Stimulated activated CD8-positive, alpha-beta memory T cell treated with anti-CD3 and anti-CD28 coated beads, Interleukin-4, amount 100 ng/mL, for 4 hours (primary cell): ENCODE measurements at regions not wholly inside any gene's neighbourhood (a gene's known extent, or its start where the extent isn't known, plus 50 kb on each side); places are given as distances from the start of the nearest gene placed in this dataset.
A peak's percentile ranks its signal among the peaks of the same experiment; 100 is the strongest.

Experiments
- DNase-seq, 2 donors: peaks; one replicate each; pipeline ENCODE4 v3.0.0-alpha.2; 2020; ENCODE audit warnings: low read depth in 2 of 2, low spot score in 1 of 2

DNA sequence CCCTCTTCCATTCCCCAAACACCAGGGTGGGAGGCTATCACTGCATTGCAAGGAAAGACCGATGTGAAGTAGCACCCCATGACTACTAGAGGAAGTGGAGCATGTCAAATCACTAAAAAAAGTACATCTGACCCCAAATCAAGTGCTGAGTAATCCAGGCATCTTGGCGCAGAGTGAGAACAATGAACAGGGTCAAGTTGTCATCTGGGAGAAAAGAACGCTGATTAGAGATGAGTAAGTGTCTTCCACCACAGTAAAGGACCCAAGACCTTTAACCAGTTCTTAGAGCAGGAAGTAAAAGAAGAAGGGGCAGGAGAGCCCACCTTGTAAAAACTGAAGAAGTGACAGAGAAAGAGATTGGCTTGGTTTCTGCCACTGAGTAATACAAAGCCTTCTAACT lies 75.0 kb upstream of the RAD23B start:
- no peak for DNase-seq

DNA sequence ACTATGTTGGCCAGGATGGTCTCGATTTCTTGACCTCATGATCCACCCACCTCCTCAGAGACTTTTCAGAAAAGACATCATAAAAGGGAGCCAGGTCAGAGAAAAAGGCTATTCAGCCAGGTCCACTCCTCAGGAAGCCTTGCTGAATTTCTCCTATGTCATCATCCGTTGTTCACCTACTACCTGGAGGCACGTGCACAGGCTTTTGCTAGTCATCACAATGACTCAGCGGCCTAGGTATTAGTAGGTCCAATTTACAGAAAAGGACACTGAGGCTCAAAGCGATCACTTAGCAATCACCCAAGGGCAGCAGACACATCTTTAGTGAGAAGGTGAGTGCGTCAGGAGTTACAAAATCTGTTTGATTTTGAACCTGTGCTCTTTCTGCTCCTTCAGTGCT lies 72.3 kb upstream of the RAD23B start:
- no peak for DNase-seq

DNA sequence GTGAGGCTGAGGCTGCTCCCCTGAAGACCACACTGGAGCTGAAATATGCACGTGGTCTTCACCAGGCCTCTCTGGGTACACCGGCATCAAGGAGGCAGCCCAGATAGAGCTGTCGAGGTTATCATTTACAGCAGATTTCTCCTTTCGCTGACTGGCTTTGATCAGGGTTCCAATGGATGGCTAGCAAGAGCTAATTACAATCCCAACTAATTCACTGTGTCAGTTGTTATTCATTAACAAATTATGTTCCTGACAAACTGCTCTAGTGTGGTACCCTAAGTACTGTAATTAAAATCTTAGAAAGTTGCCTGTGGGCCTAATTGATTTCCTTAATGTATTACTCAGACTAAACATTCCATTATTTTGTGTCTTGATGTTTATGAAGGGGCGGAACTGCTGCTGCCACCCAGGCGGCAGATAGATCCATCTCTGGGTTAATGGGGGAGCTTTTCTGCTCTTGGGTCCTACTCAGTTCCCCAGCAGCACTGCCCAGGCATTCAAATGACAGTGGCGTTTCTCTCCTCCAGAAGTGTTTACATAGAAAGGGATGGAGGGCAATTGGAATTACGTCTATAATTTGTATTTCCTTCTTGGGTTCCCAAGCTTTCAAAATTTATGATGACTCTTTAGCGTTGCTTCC lies 71.7 kb upstream of the RAD23B start:
- DNase-seq = no peak

DNA sequence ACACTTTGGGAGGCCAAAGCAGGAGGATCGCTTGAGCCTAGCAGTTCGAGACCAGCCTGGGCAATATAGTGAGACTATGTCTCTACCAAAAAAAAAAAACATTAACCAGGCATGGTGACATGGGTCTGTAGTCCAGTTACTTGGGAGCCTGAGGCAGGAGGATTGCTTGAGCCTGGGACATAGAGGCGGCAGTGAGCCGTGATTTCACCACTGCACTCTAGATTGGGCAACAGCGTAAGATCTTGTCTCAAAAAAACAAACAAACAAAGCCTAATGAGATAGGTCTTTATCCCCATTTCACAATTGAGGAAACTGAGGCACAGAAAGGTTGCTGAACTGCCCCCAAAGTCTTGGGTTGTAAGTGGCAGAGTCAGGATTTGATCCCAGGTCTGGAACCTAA lies 70.5 kb upstream of the RAD23B start:
- DNase-seq = no peak

DNA sequence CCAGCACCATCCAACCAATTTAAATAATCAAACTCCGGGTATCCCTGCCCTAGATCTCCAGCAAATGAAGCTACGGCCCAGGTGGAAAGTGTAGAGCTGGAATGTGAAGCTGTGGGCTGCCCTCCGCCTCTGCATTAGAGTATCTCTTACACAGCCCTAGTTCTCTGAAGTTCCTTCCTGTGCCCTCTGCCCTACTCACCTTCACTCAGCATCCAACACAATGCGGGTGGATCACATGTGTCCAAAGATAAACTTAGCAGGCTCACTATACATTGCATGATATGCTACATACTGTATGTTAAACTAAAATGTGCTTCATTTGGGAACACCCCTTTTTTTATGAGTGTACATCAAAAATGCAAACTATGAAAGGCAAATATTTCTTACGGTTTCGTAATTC lies 70.0 kb upstream of the RAD23B start:
- no peak for DNase-seq

DNA sequence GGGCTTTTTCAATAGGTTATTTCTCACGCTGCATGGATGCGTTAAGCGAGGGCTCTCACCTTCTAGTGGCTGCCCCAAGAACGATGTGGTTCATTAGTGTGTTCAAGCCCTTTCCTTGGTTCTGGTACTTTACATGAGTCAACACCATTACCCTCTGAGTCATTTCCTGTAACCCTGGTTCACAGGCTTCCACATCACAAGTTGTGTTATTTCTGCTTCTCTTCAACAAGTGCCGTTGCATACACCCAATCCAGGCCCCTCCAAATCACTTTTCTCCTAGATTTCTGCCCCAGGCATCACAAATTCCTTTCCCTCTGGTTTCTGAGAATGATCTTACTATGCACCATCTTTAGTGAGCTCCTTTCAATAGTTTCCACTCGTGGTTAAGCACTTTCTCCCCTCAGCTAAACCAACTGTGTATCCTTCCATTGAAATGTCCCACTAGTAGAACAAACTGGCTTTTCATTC lies 69.5 kb upstream of the RAD23B start:
- peak in 1 of 2 donors; percentile 12 for DNase-seq

DNA sequence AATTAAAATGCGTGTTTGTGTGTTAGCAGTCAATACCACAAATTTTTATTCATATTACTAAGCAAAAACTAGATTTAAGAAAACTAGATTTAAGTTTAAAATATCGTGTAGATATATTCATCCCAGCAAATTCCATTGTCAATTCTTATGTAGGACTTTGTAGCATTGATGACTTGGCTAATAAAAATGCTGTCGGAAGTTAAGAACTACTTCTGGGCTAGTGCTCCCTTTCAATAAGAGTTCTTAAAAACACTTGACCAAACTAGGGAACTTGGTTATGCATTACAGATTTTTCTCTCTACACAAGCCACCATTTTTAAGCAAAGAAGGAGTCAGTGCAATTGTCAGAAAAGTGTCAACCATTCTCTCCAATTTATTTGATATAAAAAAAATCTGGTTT lies 68.7 kb upstream of the RAD23B start:
- DNase-seq = no peak

DNA sequence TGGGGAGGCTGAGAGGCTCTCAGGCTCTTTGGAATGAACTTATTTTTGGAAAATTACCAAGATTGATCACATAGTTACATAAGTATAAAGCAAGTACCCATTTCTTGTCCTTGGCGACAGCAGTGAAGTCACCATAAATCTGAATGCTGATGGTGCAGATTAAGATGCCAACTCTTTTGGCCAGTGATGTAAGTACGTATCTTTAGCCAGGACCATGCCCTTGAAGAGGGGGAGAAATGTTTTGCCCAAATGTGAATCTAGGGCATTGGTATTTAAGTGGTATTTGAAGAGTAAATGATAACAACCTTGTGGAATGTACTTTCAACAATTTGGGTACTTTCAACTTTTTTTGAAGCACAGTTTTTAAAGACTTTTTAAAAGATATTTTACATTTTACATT lies 68.2 kb upstream of the RAD23B start:
- no peak for DNase-seq

DNA sequence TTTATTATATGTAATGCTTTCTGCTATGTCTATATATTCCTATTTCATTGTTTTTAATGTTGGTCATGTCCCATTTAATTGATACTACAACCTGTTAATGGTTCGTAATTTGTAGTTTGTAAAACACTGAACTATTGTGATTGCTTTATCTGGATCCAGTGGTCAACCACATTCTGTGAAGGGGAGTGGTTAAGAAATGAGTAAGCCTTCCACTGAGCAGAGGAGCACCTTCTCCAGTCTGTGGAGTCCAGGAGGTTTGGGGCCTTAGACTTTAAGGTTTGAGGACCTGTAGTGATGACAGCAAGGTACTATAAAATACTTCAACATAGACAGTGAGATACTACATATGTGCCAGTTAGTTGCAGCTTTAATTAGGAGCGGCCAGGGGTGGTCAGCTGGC lies 67.7 kb upstream of the RAD23B start:
- DNase-seq = no peak

DNA sequence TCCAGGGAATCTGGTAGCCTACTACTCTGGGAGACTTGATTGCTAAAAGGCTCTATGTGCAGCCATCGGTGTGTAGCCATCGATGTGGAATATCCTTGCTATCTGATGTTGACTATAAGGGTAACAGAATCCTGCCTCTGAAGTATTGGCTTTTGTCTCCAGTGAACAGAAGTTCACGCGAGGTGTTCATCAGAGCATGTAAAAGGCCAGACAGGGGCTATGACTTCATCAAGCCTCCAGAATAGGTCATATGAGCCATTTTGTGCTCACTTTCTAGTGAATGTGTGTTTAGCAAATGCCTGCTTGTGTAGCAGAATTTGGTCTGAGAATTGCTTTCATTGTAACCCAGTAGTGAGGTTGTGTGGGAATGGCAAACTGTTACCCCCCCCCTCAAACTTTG lies 66.8 kb upstream of the RAD23B start:
- DNase-seq = no peak

DNA sequence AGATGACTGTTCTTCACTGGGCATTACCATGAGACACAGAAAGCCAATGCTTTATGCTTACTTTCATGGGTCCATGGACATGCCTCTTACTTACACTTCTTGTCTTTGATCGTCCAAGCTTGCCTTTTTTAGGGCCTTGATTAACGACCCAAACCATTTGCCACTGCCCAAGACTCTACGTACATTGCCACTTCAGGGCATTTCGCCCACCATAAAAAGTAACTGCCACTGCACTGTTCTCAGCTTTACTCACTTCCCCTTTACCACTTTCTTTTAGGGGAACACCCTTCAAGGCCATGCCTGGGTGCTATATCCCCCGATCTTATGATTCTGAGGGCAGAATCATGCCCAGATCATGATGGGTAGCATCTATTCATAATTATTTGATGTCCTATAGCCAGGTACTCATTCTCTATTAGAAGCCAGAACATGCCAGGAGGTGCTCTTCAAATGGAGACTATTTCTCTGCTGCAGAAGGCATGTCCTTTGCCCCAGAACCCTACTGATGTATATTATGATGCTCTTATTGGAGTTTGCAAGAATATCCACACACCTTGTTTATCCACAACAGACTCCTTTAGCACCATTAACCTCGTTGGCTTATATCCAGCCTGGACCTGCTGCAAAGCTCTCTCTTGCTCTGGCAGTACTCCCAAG lies 64.1 kb upstream of the RAD23B start:
- no peak for DNase-seq

DNA sequence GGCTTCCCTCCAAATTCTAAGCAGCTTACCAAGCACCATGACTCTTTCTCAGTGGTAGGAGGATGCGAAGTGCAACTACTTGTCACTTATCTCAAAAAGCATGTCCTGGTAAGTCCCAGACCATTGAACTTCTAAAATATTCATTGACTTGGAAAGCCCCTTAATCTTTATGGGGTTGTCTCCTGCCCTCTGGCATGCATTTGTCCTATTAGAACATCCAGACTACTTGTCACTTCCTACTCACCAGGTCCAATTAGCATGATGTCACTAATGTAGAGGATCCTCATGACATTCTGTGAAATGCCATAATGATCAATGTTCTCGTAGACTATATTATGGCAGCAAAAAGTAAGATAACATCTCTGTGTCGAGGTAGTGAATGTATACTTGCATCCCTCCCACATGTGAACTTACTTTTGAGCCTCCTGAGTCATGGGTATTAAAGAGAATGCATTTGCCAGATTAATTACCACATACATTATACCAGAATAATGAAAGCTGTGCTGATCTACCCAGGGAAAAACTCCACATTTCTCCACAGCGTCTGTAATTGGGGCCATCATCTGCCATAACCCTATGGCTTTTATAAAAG lies 63.5 kb upstream of the RAD23B start:
- DNase-seq = no peak

DNA sequence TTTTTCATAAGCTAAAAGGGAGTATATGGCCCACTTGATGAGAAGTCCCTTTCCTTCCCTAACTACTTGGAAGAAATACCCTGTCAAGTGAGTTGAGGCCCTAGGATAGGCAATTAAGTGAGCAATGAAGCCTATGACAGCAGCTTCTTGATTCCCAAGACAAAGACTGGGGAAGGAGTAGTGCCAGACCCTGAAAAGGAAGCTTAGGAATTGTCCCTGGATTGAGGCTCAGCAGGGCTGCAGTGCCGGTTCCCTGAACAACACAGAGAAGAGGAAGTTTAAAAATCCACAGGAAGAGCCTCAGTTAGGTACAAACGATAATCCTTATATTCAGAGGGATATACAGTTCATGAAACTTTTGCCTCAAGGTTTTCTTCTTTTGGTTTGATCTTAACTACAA lies 61.8 kb upstream of the RAD23B start:
- no peak for DNase-seq

DNA sequence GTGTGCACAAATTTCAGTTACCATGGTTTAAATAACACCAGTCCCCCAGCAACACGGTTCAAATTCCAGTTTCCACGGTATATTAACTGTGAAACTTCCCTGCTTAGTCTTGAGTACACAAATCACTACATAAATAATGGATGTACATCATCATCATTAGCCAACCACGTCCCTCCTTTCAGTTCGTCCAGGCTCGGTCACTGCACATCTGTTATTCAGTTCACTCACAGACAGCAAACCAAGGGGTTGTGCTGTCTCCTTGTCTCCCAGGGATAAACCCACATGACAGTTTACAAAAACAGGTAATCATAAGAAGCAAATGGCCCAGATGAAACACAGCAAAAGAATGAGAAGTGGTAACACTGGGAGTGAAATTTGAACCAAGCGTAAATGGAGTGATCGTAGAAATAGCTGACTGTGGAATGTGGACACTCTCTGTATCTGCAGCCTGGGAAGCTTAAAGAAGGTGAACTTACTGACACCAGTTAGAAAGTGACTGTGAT lies 61.0 kb upstream of the RAD23B start:
- no peak for DNase-seq

DNA sequence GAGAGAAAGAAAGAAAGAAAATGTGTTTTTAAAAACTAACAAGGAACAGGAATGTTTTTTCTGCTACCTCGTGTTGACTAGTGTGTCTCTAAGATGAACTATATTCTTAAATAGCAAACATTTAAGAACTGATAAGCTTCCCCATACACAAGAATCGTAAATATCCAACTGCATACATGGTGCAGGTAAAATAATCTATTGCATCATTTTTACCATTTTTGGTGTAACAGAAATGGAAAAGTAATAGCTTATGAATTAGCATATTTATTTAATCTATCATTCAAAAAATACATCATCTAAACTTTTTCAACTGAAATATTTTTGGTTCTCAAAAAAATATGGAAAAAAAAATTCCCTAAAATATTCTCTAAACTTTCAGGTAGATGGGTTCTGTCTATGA lies 59.7 kb upstream of the RAD23B start:
- no peak for DNase-seq

DNA sequence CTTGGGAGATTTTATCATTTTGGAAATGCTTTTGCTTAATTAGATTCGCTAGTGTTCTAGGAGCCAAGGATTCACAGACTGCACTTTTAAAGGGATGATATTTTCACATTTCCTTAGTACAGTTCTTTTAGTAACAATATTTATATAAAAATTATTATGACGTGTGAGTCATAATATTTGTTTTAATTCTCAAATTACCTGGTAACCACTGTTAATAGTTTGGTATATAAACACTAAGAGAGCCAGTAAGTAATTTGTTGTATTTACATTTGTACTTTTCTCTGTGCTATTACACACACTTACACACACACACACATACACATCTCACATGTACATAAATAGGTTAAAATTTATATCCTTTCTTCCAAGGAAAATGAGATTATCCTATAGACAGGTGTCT lies 58.8 kb upstream of the RAD23B start:
- DNase-seq = no peak

DNA sequence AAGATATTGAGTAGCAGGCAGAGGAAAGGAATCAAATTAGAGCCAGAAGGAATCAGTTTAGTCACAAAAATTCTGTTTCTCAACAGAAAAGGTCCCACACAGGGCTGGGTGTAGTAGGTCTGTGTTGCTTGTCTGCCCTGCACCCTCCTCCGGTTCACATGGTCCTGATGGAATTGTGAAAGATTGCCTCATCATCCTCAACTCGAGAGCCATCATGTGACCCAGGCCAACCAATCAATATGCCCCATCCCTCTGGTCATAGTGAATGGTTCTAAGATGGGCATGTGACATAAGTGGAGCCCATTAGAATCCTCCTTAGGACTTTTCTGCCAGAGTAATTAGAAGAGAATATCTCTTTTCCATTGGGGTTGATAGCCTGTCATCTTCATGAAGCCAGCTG lies 56.7 kb upstream of the RAD23B start:
- no peak for DNase-seq

DNA sequence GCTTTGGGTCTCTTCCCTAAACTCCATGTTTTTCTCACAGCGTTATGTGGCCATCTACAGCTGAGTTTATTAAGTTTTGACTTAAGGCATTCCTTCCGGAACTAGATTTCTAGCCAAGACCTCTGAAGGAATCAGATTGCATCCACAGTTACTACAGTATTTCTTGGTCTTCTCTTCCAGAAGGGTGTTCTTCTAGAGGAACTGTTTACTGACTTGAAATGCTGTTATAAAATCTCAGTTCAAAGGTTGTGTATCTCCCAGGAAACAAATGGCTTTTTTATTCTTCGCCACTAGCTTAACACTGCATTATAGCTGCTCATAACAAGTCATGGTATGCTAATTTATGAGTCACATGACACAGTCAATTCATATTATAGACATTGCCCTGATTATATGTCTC lies 55.3 kb upstream of the RAD23B start:
- DNase-seq = no peak

DNA sequence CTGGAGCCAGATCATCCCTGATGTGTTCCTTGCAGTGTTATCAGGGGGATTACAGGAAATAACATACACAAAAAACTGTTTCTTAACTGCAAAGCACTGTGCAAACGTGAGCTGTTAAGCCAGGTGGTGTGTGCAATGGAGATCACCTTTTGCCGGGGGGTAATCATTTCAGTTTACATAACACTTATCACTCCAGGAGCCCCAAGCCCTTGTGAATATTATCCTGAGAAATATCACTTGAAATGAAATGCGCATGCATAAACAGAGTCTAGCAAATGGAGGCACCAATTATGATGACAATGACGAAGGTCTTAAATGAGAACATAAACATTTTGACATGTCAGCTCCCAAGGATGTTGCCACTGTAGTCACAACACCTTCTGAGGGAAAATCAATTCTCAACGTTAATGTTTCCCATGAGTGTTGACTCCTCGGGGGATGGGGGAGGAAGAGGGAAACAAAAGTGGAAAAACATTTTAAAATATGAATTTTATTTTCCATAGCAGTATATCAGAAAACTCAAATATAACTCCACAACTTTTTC lies 54.5 kb upstream of the RAD23B start:
- no peak for DNase-seq

DNA sequence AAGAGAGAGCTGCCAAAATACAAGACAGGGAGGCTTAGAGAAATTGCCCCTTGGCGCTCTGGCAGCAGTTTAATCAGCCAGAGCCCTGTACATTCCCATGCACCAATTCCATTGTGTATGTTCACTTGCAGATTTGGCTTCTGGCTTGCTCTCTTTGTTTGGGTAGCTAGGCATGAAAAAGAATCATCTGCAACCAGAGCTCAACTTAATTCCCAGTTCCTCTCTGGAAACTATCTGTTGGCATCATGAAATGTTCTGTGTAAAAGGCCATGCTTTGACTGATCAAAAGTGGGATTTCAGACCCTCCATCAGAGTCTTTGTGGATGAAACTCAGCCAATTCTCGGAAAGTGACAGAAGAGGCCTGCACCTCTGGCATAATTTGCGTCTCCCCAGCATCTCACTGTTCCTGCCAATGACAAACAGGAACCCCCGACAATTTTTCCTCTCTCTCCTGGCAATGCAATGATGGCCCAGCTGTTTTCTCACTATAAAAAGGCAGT lies 53.8 kb upstream of the RAD23B start:
- DNase-seq = no peak
